ENCODE measurements at regions not wholly inside any gene's neighbourhood (a gene's known extent, or its start where the extent isn't known, plus 50 kb on each side); places are given as distances from the start of the nearest gene placed in this dataset.

DNA sequence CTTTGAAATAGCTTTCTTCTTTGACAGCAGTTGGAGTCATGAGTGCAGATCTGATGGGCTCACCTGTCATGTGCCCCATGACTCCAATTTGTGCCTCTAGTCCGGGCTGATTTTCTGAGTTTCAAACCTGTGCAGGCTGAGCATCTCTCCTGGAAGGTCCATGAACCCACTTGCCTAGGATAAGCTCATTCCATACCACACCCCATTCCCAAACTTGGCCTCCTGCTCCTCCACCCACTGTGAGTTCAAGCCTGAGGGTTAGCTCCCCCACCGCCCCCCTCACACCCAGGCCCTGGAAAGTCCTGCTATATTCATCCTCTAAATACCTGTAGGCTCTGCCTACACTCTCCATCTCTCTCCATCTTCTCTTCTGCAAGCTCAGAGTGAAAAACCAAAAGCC, 126.8 kb upstream of the VRK1 start:
- no peaks in the 10 kb centered on the region for H3K9me3 ChIP-seq (ENCODE audit: insufficient read depth, low read length)
- H4K20me1 ChIP-seq (ENCODE audit: low read depth, low read length) = no peaks in the 10 kb centered on the region
- no peak overlapping the region for H2AFZ ChIP-seq (ENCODE audit: low read depth, low read length, severe bottlenecking)
- no peak overlapping the region for H3K27ac ChIP-seq (ENCODE audit: low read depth, low read length)
- H3K36me3 ChIP-seq (ENCODE audit: low read length) = no peaks in the 10 kb centered on the region
- no peak overlapping the region for H3K4me3 ChIP-seq (ENCODE audit: insufficient read depth, low read length, poor library complexity, severe bottlenecking)
- no peak overlapping the region for H3K9ac ChIP-seq (ENCODE audit: low read length)
- no peak overlapping the region for H3K4me2 ChIP-seq (ENCODE audit: low read depth, low read length, poor library complexity, severe bottlenecking)
- no peaks in the 10 kb centered on the region for H3F3A ChIP-seq (ENCODE audit: insufficient read depth)
- no peaks in the 10 kb centered on the region for H3K9me2 ChIP-seq (replicated peaks; ENCODE audit: insufficient read depth, low read length)
- no peaks in the 10 kb centered on the region for H3K27me3 ChIP-seq (ENCODE audit: low read length)
- no peak for TF ChIP-seq EZH2phosphoT487 (conservative IDR thresholded peaks at IDR 0.05; ENCODE audit: low read length)
- TF ChIP-seq, protein P1, sequence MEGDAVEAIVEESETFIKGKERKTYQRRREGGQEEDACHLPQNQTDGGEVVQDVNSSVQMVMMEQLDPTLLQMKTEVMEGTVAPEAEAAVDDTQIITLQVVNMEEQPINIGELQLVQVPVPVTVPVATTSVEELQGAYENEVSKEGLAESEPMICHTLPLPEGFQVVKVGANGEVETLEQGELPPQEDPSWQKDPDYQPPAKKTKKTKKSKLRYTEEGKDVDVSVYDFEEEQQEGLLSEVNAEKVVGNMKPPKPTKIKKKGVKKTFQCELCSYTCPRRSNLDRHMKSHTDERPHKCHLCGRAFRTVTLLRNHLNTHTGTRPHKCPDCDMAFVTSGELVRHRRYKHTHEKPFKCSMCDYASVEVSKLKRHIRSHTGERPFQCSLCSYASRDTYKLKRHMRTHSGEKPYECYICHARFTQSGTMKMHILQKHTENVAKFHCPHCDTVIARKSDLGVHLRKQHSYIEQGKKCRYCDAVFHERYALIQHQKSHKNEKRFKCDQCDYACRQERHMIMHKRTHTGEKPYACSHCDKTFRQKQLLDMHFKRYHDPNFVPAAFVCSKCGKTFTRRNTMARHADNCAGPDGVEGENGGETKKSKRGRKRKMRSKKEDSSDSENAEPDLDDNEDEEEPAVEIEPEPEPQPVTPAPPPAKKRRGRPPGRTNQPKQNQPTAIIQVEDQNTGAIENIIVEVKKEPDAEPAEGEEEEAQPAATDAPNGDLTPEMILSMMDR (IDR thresholded peaks at IDR 0.05; ENCODE audit: insufficient read depth, low read length, poor library complexity, severe bottlenecking) = no peak
- H3K79me2 ChIP-seq (ENCODE audit: insufficient read depth, low read length) = no peaks in the 10 kb centered on the region

DNA sequence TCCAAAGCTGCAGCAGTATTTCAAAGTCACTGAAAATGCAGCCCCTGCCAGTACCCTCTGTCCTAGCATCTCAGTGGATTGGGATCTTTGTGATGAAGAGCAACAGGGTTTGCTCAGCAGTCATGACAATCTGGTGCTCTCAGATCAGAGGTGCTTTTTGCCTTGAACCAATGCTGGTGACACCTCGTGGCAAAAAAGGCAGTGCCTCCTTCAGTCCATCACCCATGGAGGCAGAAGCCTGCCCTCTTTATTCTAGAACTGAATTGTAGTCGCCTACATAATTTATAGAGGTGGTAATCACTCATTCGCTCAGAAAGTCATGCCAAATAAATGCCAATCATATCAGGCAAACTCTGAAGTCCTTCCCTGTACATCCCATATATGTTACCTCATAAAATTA, 126.0 kb upstream of the VRK1 start:
- Histone ChIP-seq H3K9ac (ENCODE audit: low read length) (no peak overlapping the region), H3K4me2 (ENCODE audit: low read depth, low read length, poor library complexity, severe bottlenecking) (no peak overlapping the region), H3K27me3 (ENCODE audit: low read length) (no peaks in the 10 kb centered on the region), H3K9me2 (replicated peaks; ENCODE audit: insufficient read depth, low read length) (no peaks in the 10 kb centered on the region), H3F3A (ENCODE audit: insufficient read depth) (no peaks in the 10 kb centered on the region), H3K79me2 (ENCODE audit: insufficient read depth, low read length) (no peaks in the 10 kb centered on the region), H2AFZ (ENCODE audit: low read depth, low read length, severe bottlenecking) (no peak overlapping the region), H3K9me3 (ENCODE audit: insufficient read depth, low read length) (no peaks in the 10 kb centered on the region), H3K36me3 (ENCODE audit: low read length) (no peaks in the 10 kb centered on the region), H4K20me1 (ENCODE audit: low read depth, low read length) (no peaks in the 10 kb centered on the region), H3K27ac (ENCODE audit: low read depth, low read length) (no peak overlapping the region), H3K4me3 (ENCODE audit: insufficient read depth, low read length, poor library complexity, severe bottlenecking) (no peak overlapping the region)
- TF ChIP-seq, protein P1 (IDR thresholded peaks at IDR 0.05; ENCODE audit: insufficient read depth, low read length, poor library complexity, severe bottlenecking) = no peak
- no peak for TF ChIP-seq EZH2phosphoT487 (conservative IDR thresholded peaks at IDR 0.05; ENCODE audit: low read length)

DNA sequence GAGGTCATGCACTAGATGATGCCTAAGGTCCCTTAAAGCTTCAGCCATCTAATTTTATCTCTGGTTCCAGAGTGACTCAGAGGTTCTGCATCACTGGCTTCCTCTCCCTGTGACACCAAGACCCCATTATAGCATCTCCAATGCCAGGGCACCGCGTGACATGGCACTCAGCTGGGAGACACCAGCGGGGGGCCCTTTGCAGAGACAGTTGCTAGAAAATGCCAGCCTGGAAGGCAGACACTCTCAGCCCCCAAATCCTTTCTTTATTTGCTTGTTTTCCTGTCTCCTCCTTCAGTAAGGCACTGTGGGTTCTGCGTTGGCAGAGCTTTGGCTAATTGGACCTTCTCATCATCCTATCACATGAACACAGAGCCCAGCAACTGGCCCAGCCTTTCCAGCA, 123.5 kb upstream of the VRK1 start:
- Histone ChIP-seq H3K9me2 (replicated peaks; ENCODE audit: insufficient read depth, low read length) (no peaks in the 10 kb centered on the region), H3K27ac (ENCODE audit: low read depth, low read length) (no peak overlapping the region), H4K20me1 (ENCODE audit: low read depth, low read length) (no peaks in the 10 kb centered on the region), H3K4me2 (ENCODE audit: low read depth, low read length, poor library complexity, severe bottlenecking) (no peak overlapping the region), H3K27me3 (ENCODE audit: low read length) (no peaks in the 10 kb centered on the region), H3K4me3 (ENCODE audit: insufficient read depth, low read length, poor library complexity, severe bottlenecking) (no peak overlapping the region), H3K36me3 (ENCODE audit: low read length) (no peaks in the 10 kb centered on the region), H2AFZ (ENCODE audit: low read depth, low read length, severe bottlenecking) (no peak overlapping the region), H3K9ac (ENCODE audit: low read length) (no peak overlapping the region), H3F3A (ENCODE audit: insufficient read depth) (no peaks in the 10 kb centered on the region), H3K79me2 (ENCODE audit: insufficient read depth, low read length) (no peaks in the 10 kb centered on the region), H3K9me3 (ENCODE audit: insufficient read depth, low read length) (no peaks in the 10 kb centered on the region)
- TF ChIP-seq EZH2phosphoT487 (conservative IDR thresholded peaks at IDR 0.05; ENCODE audit: low read length) = no peak
- TF ChIP-seq, protein P1 (IDR thresholded peaks at IDR 0.05; ENCODE audit: insufficient read depth, low read length, poor library complexity, severe bottlenecking) = no peak

DNA sequence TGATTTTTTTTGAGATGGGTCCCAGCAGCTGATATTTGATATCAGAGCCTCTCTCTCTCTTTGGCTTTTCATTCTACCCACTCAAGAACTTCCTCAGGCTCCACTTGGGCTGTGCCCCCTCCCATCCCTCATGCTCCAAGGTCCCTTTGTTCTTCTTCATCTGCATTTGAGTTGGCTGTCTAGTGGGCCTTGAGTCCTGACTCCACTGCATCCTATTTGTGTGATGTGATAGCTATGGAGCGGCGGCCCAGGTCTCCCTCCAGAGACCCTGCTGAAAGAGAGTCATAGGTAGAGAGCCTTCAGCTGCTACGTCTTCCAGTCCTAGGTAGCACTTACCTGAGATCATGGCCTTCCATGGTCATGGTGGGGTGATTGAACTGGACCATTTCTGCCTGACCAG, 123.1 kb upstream of the VRK1 start:
- H3K4me3 ChIP-seq (ENCODE audit: insufficient read depth, low read length, poor library complexity, severe bottlenecking) = no peak overlapping the region
- H3K9ac ChIP-seq (ENCODE audit: low read length) = no peak overlapping the region
- H4K20me1 ChIP-seq (ENCODE audit: low read depth, low read length) = no peaks in the 10 kb centered on the region
- H3K79me2 ChIP-seq (ENCODE audit: insufficient read depth, low read length) = no peaks in the 10 kb centered on the region
- TF ChIP-seq, protein P1 (IDR thresholded peaks at IDR 0.05; ENCODE audit: insufficient read depth, low read length, poor library complexity, severe bottlenecking) = no peak
- TF ChIP-seq EZH2phosphoT487 (conservative IDR thresholded peaks at IDR 0.05; ENCODE audit: low read length) = no peak
- H3K36me3 ChIP-seq (ENCODE audit: low read length) = no peaks in the 10 kb centered on the region
- H3K27ac ChIP-seq (ENCODE audit: low read depth, low read length) = no peak overlapping the region
- no peak overlapping the region for H2AFZ ChIP-seq (ENCODE audit: low read depth, low read length, severe bottlenecking)
- no peak overlapping the region for H3K4me2 ChIP-seq (ENCODE audit: low read depth, low read length, poor library complexity, severe bottlenecking)
- H3K9me3 ChIP-seq (ENCODE audit: insufficient read depth, low read length) = no peaks in the 10 kb centered on the region
- H3K27me3 ChIP-seq (ENCODE audit: low read length) = no peaks in the 10 kb centered on the region
- H3F3A ChIP-seq (ENCODE audit: insufficient read depth) = no peaks in the 10 kb centered on the region
- no peaks in the 10 kb centered on the region for H3K9me2 ChIP-seq (replicated peaks; ENCODE audit: insufficient read depth, low read length)

Data from SU-DHL-6 (cell line).